HCT116 (cell line): ENCODE measurements at regions not wholly inside any gene's neighbourhood (a gene's known extent, or its start where the extent isn't known, plus 50 kb on each side); places are given as distances from the start of the nearest gene placed in this dataset.

Experiments used
- ATAC-seq: fragments of 200-7000 bp; cut with Tn5 transposase; 2 replicates; pipeline ENCODE4 v1.9.1; 2020; ENCODE audit warnings: mild to moderate bottlenecking, moderate library complexity
- BruUV-seq: library from RNA; stranded (reverse); fragments of 400-500 nt; replicated peaks from 2 replicates; lab custom pipeline; 2021; lab: Mats Ljungman, UMichigan
- CTCF ChIA-PET: fragments of 300-600 bp; sonication (Branson Sonifier 250); formaldehyde crosslinking; loops from one replicate; lab custom pipeline; 2021; ENCODE audit warnings: antibody characterized with exemption; lab: Charles Lee
- POLR2A ChIA-PET: fragments of 300-600, 350-600 bp; sonication (Branson Sonifier 250); formaldehyde crosslinking; loops from one replicate; lab custom pipeline; 2021; ENCODE audit warnings: antibody characterized with exemption; lab: Charles Lee
- RAD21 ChIA-PET, 2 experiments: fragments of 300-600 bp; sonication (Branson Sonifier 250); formaldehyde crosslinking; loops; one replicate each; lab custom pipeline; 2023; ENCODE audit warnings: low total read pairs in 2 of 2; ENCODE audit not compliant: uncharacterized antibody in 2 of 2, unreplicated experiment in 2 of 2, low non-redundant PET in 1 of 2; lab: Charles Lee
- DNase-seq: peaks from one replicate; pipeline ENCODE4 v3.0.0-alpha.2; 2010; ENCODE audit warnings: low read depth, low spot score
- H2AFZ ChIP-seq: fragments of 200-600 bp; shearing (Covaris generic), sonication (generic); 2 replicates; pipeline ENCODE4 v1.6.1; 2017; ENCODE audit warnings: low read depth, mixed run types, mixed read lengths, antibody characterized with exemption, low read length; ENCODE audit not compliant: poor library complexity, severe bottlenecking
- H3K27ac ChIP-seq: 2 replicates; pipeline ENCODE4 v1.5.1; 2012; ENCODE audit warnings: low read depth, low read length
- H3K27me3 ChIP-seq: fragments of 200-600 bp; sonication (generic); 2 replicates; pipeline ENCODE4 v1.6.1; 2016; ENCODE audit warnings: mixed run types, low read length, mixed read lengths; ENCODE audit not compliant: insufficient read depth
- H3K36me3 ChIP-seq, 2 experiments: fragments of 200-500 bp in 1 of 2; fragments of 200-600 bp in 1 of 2; sonication (Bioruptor generic) in 1 of 2; sonication (generic) in 1 of 2; 2 replicates each; pipeline versions ENCODE4 v1.5.1 to v1.6.1; 2014 to 2016; ENCODE audit warnings: low read length in 2 of 2, inconsistent platforms in 1 of 2, mixed read lengths in 1 of 2, mixed run types in 1 of 2; ENCODE audit not compliant: insufficient read depth in 2 of 2, control insufficient read depth in 1 of 2
- H3K4me1 ChIP-seq, 2 experiments: fragments of 200-600 bp in 1 of 2; sonication (generic) in 1 of 2; 2 replicates each; pipeline versions ENCODE4 v1.5.1 to v1.6.1; 2012 to 2017; ENCODE audit warnings: low read length in 2 of 2, inconsistent platforms in 1 of 2, mild to moderate bottlenecking in 1 of 2, mixed read lengths in 1 of 2, mixed run types in 1 of 2, moderate library complexity in 1 of 2; ENCODE audit not compliant: insufficient read depth in 2 of 2, control insufficient read depth in 1 of 2
- H3K4me2 ChIP-seq: fragments of 200-600 bp; sonication (generic); 2 replicates; pipeline ENCODE4 v1.6.1; 2017; ENCODE audit warnings: mixed run types, low read length, mixed read lengths
- H3K4me3 ChIP-seq, 2 experiments: fragments of 200-600 bp in 1 of 2; sonication (generic) in 1 of 2; replicated peaks in 1 of 2; 2 replicates each; pipeline ENCODE4 v1.5.1; 2011 to 2016; ENCODE audit warnings: low read length in 2 of 2, control low read depth in 1 of 2, low read depth in 1 of 2, mild to moderate bottlenecking in 1 of 2, mixed read lengths in 1 of 2, mixed run types in 1 of 2
- H3K79me2 ChIP-seq: fragments of 200-600 bp; sonication (generic); 2 replicates; pipeline ENCODE4 v1.6.1; 2017; ENCODE audit warnings: mild to moderate bottlenecking, mixed run types, low read length, moderate library complexity, mixed read lengths; ENCODE audit not compliant: insufficient read depth
- H3K9ac ChIP-seq: fragments of 200-600 bp; sonication (generic); 2 replicates; pipeline ENCODE4 v1.6.1; 2016; ENCODE audit warnings: low read length, mixed read lengths
- H3K9me2 ChIP-seq: fragments of 200-600 bp; sonication (generic), shearing (Covaris generic); 2 replicates; pipeline ENCODE4 v1.6.1; 2017; ENCODE audit warnings: mixed run types, mild to moderate bottlenecking, moderate library complexity; ENCODE audit not compliant: insufficient read depth
- H3K9me3 ChIP-seq, 2 experiments: fragments of 200-500 bp in 1 of 2; fragments of 200-600 bp in 1 of 2; sonication (Bioruptor generic) in 1 of 2; sonication (generic) in 1 of 2; 2 replicates each; pipeline ENCODE4 v1.6.1; 2014 to 2017; ENCODE audit warnings: low read length in 2 of 2, mixed read lengths in 2 of 2, inconsistent platforms in 1 of 2, low read depth in 1 of 2, mild to moderate bottlenecking in 1 of 2, mixed run types in 1 of 2, moderate library complexity in 1 of 2; ENCODE audit not compliant: control insufficient read depth in 1 of 2, insufficient read depth in 1 of 2
- H4K20me1 ChIP-seq: fragments of 200-600 bp; sonication (generic), shearing (Covaris generic); 2 replicates; pipeline ENCODE4 v1.6.1; 2017; ENCODE audit warnings: mixed run types, mild to moderate bottlenecking, moderate library complexity; ENCODE audit not compliant: insufficient read depth
- CEBPB ChIP-seq: IDR thresholded peaks from 2 replicates; pipeline ENCODE4 v1.6.1; 2012; ENCODE audit warnings: low read depth
- intact Hi-C: fragments of 100-400 bp; cut with micrococcal nuclease; formaldehyde crosslinking; loops from 2 replicates; pipeline ENCODE4 v1.10.0; 2022
- TF ChIP-seq, protein P1 (sequence below): IDR thresholded peaks from 2 replicates; pipeline ENCODE4 v1.6.1; 2011; ENCODE audit warnings: mild to moderate bottlenecking, low read length, moderate library complexity; ENCODE audit not compliant: insufficient replicate concordance; ENCODE audit errors: extremely low read depth
- TF ChIP-seq, protein P2 (sequence below): IDR thresholded peaks from 2 replicates; pipeline ENCODE4 v1.6.1; 2012; ENCODE audit warnings: low read depth

DNA sequence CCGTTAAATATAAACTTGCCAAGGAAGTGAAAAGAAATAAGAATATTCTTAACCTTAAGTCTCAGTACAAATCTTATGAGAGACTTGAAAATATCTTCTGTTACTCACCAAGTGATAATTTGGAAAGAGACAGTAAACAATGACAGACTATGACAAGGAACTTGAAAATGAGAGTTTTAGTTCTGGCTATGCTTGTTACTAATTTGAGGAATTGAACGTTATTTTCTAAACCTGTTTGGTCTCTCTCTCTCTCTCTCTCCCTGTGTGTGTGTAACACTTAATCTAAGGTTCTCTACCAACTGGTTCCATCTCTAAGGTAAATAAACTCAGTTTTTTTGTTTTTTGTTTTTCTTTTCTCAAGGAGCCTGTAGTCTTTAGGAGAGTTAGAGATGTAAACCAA, 161.8 kb downstream of the AMY1C start:
- CTCF ChIA-PET = no interaction called here
- no peak overlapping the region for H3K9ac ChIP-seq
- DNase-seq (no peak), ATAC-seq (no peak)
- H3K27ac ChIP-seq = no peak overlapping the region
- RAD21 ChIA-PET = no interaction called here
- no peaks in the 10 kb centered on the region for H3K36me3 ChIP-seq
- no peaks in the 10 kb centered on the region for H3K9me2 ChIP-seq
- POLR2A ChIA-PET = no interaction called here
- no TSS peak for BruUV-seq
- H3K79me2 ChIP-seq = no peaks in the 10 kb centered on the region
- H3K4me3 ChIP-seq = no peak overlapping the region
- TF ChIP-seq, protein P1, sequence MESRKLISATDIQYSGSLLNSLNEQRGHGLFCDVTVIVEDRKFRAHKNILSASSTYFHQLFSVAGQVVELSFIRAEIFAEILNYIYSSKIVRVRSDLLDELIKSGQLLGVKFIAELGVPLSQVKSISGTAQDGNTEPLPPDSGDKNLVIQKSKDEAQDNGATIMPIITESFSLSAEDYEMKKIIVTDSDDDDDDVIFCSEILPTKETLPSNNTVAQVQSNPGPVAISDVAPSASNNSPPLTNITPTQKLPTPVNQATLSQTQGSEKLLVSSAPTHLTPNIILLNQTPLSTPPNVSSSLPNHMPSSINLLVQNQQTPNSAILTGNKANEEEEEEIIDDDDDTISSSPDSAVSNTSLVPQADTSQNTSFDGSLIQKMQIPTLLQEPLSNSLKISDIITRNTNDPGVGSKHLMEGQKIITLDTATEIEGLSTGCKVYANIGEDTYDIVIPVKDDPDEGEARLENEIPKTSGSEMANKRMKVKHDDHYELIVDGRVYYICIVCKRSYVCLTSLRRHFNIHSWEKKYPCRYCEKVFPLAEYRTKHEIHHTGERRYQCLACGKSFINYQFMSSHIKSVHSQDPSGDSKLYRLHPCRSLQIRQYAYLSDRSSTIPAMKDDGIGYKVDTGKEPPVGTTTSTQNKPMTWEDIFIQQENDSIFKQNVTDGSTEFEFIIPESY = no peak
- TF ChIP-seq, protein P2, sequence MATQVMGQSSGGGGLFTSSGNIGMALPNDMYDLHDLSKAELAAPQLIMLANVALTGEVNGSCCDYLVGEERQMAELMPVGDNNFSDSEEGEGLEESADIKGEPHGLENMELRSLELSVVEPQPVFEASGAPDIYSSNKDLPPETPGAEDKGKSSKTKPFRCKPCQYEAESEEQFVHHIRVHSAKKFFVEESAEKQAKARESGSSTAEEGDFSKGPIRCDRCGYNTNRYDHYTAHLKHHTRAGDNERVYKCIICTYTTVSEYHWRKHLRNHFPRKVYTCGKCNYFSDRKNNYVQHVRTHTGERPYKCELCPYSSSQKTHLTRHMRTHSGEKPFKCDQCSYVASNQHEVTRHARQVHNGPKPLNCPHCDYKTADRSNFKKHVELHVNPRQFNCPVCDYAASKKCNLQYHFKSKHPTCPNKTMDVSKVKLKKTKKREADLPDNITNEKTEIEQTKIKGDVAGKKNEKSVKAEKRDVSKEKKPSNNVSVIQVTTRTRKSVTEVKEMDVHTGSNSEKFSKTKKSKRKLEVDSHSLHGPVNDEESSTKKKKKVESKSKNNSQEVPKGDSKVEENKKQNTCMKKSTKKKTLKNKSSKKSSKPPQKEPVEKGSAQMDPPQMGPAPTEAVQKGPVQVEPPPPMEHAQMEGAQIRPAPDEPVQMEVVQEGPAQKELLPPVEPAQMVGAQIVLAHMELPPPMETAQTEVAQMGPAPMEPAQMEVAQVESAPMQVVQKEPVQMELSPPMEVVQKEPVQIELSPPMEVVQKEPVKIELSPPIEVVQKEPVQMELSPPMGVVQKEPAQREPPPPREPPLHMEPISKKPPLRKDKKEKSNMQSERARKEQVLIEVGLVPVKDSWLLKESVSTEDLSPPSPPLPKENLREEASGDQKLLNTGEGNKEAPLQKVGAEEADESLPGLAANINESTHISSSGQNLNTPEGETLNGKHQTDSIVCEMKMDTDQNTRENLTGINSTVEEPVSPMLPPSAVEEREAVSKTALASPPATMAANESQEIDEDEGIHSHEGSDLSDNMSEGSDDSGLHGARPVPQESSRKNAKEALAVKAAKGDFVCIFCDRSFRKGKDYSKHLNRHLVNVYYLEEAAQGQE = no peak
- TF ChIP-seq CEBPB = no peak
- no peak overlapping the region for H2AFZ ChIP-seq
- H4K20me1 ChIP-seq = no peaks in the 10 kb centered on the region
- intact Hi-C loops = no loop called here
- H3K4me2 ChIP-seq = no peak overlapping the region
- peaks cover 4 to 10% of the 10 kb centered on the region in 2 experiments; a peak in 2 of 4 replicates for H3K9me3 ChIP-seq
- H3K4me1 ChIP-seq = no peaks in the 10 kb centered on the region
- no peaks in the 10 kb centered on the region for H3K27me3 ChIP-seq
